Body of pancreas (tissue), 4 donors: ENCODE measurements at regions not wholly inside any gene's neighbourhood (a gene's known extent, or its start where the extent isn't known, plus 50 kb on each side); places are given as distances from the start of the nearest gene placed in this dataset.

Experiments
- POLR2A ChIP-seq, 3 donors: fragments of 450-650 bp; IDR thresholded peaks; one replicate each; pipeline ENCODE4 v1.6.1; 2016; ENCODE audit warnings: antibody characterized with exemption in 3 of 3, mild to moderate bottlenecking in 2 of 3
- TF ChIP-seq, protein P1 (sequence below), 7 experiments: fragments of 450-650 bp in 4 of 7; fragments of 200-600 bp in 3 of 7; sonication (generic) in 3 of 7; IDR thresholded peaks; one replicate each; pipeline ENCODE4 v1.5.1; 2016 to 2019; ENCODE audit warnings: antibody characterized with exemption in 7 of 7

GRCh38 chr21:16294128-16294527 is 564.3 kb downstream of the USP25 start:
- TF ChIP-seq POLR2A (IDR thresholded peaks at IDR 0.05) = no peak
- TF ChIP-seq, protein P1, sequence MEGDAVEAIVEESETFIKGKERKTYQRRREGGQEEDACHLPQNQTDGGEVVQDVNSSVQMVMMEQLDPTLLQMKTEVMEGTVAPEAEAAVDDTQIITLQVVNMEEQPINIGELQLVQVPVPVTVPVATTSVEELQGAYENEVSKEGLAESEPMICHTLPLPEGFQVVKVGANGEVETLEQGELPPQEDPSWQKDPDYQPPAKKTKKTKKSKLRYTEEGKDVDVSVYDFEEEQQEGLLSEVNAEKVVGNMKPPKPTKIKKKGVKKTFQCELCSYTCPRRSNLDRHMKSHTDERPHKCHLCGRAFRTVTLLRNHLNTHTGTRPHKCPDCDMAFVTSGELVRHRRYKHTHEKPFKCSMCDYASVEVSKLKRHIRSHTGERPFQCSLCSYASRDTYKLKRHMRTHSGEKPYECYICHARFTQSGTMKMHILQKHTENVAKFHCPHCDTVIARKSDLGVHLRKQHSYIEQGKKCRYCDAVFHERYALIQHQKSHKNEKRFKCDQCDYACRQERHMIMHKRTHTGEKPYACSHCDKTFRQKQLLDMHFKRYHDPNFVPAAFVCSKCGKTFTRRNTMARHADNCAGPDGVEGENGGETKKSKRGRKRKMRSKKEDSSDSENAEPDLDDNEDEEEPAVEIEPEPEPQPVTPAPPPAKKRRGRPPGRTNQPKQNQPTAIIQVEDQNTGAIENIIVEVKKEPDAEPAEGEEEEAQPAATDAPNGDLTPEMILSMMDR (IDR thresholded peaks at IDR 0.05) = no peak
